PC-9 (cell line): ENCODE measurements at regions not wholly inside any gene's neighbourhood (a gene's known extent, or its start where the extent isn't known, plus 50 kb on each side); places are given as distances from the start of the nearest gene placed in this dataset.

Source experiments
- BruUV-seq: library from RNA; stranded (reverse); fragments of 400-500 nt; replicated peaks from 2 replicates; lab custom pipeline; 2021; lab: Mats Ljungman, UMichigan
- CTCF ChIA-PET: fragments of 300-600 bp; sonication (Branson Sonifier 250); formaldehyde crosslinking; loops from one replicate; lab custom pipeline; 2022; ENCODE audit warnings: antibody characterized with exemption; lab: Charles Lee
- POLR2A ChIA-PET: fragments of 300-600 bp; sonication (Branson Sonifier 250); formaldehyde crosslinking; loops from one replicate; lab custom pipeline; 2022; ENCODE audit warnings: antibody characterized with exemption; ENCODE audit not compliant: unreplicated experiment; lab: Charles Lee
- DNase-seq, 2 experiments: peaks; one replicate each; pipeline versions ENCODE4 v3.0.0 to v3.0.0-alpha.2; 2015 to 2022; ENCODE audit warnings: mixed read lengths in 1 of 2
- H2AFZ ChIP-seq: fragments of 200-600 bp; sonication (generic); 2 replicates; pipeline ENCODE4 v1.8.1; 2017; ENCODE audit warnings: antibody characterized with exemption
- H3F3A ChIP-seq: fragments of 200-600 bp; sonication (generic); 2 replicates; pipeline ENCODE4 v1.8.1; 2017; ENCODE audit warnings: antibody characterized with exemption, mild to moderate bottlenecking, low read depth; ENCODE audit not compliant: insufficient read depth
- H3K27ac ChIP-seq: fragments of 200-600 bp; sonication (generic); 2 replicates; pipeline ENCODE4 v1.6.1; 2016; ENCODE audit warnings: mixed run types
- H3K27me3 ChIP-seq: fragments of 200-600 bp; sonication (generic); 2 replicates; pipeline ENCODE4 v1.6.1; 2016; ENCODE audit warnings: low read depth, mixed run types; ENCODE audit not compliant: insufficient read depth
- H3K36me3 ChIP-seq: fragments of 200-600 bp; sonication (generic); 2 replicates; pipeline ENCODE4 v1.6.1; 2016; ENCODE audit warnings: low read depth, mixed run types
- H3K4me1 ChIP-seq: fragments of 200-600 bp; sonication (generic); replicated peaks from 2 replicates; pipeline ENCODE4 v1.6.1; 2016; ENCODE audit warnings: mixed run types; ENCODE audit not compliant: insufficient read depth
- H3K4me2 ChIP-seq: fragments of 200-600 bp; sonication (generic); 2 replicates; pipeline ENCODE4 v1.6.1; 2017; ENCODE audit warnings: mixed run types
- H3K4me3 ChIP-seq: fragments of 200-600 bp; sonication (generic); 2 replicates; pipeline ENCODE4 v1.6.1; 2016; ENCODE audit warnings: mixed run types
- H3K79me2 ChIP-seq: fragments of 200-600 bp; sonication (generic); 2 replicates; pipeline ENCODE4 v1.6.1; 2017; ENCODE audit warnings: low read depth, mixed run types
- H3K9me2 ChIP-seq: fragments of 200-600 bp; sonication (generic); 2 replicates; pipeline ENCODE4 v1.8.1; 2017; ENCODE audit warnings: mild to moderate bottlenecking; ENCODE audit not compliant: insufficient read depth
- H3K9me3 ChIP-seq: fragments of 200-600 bp; sonication (generic); 2 replicates; pipeline ENCODE4 v1.8.1; 2016; ENCODE audit warnings: low read depth; ENCODE audit not compliant: insufficient read depth
- H4K20me1 ChIP-seq: fragments of 200-600 bp; sonication (generic); 2 replicates; pipeline ENCODE4 v1.8.1; 2017; ENCODE audit not compliant: insufficient read depth
- CTCF ChIP-seq: fragments of 200-600 bp; sonication (generic); conservative IDR thresholded peaks from 2 replicates; pipeline ENCODE4 v1.6.1; 2017; ENCODE audit warnings: mixed run types, antibody characterized with exemption, mild to moderate bottlenecking, moderate library complexity
- EZH2 ChIP-seq: fragments of 200-600 bp; sonication (generic); IDR thresholded peaks from 2 replicates; pipeline ENCODE4 v1.8.0; 2017; ENCODE audit warnings: antibody characterized with exemption, low read depth
- intact Hi-C: fragments of 100-400 bp; cut with micrococcal nuclease; formaldehyde crosslinking; loops from one replicate; pipeline ENCODE4 v1.10.0; 2022; ENCODE audit not compliant: unreplicated experiment

GRCh38 chr5:99033014-99033900 is 104.5 kb upstream of the CHD1 start:
- Histone ChIP-seq H3K9me3 (no peaks in the 10 kb centered on the region), H3K9me2 (no peaks in the 10 kb centered on the region), H3K27me3 (no peaks in the 10 kb centered on the region), H3K4me3 (peak overlapping the region; percentile 47), H3K36me3 (no peaks in the 10 kb centered on the region), H3K4me2 (peak overlapping the region; percentile 73), H3K27ac (no peak overlapping the region), H3K4me1 (peaks cover 40% of the 10 kb centered on the region), H2AFZ (peak overlapping the region; percentile 78), H4K20me1 (no peaks in the 10 kb centered on the region), H3F3A (peaks cover 9% of the 10 kb centered on the region), H3K79me2 (no peaks in the 10 kb centered on the region)
- DNase-seq: no peak
- POLR2A ChIA-PET: interaction anchor here (0.7 kb wide), 1 partner anchor 105 kb away, joined by 6 read pairs; no protein-coding TSS in a partner anchor
- intact Hi-C loops: loop anchor here (2.0 to 10.0 kb wide), 2 partner anchors 104 to 258 kb away; partner anchors contain the start of genes CHD1 and RGMB
- CTCF ChIA-PET: no interaction called here
- no peak for TF ChIP-seq CTCF
- no peak for TF ChIP-seq EZH2
- BruUV-seq: no TSS peak

- no peak overlapping the region for H3K4me3 ChIP-seq
Measured at GRCh38 chr5:99032234-99033013, 103.6 kb upstream of the CHD1 start.

More at GRCh38 chr5:99032234-99033013, 103.6 kb upstream of the CHD1 start:
- H3F3A ChIP-seq: peaks cover 9% of the 10 kb centered on the region
- H3K9me3 ChIP-seq: no peaks in the 10 kb centered on the region
- ChIA-PET POLR2A (no interaction called here), CTCF (interaction anchor here (0.6 kb wide), 1 partner anchor 256 kb away, joined by 3 read pairs; no protein-coding TSS in a partner anchor)
- no peaks in the 10 kb centered on the region for H3K79me2 ChIP-seq
- peak overlapping the region; percentile 73 for H3K4me2 ChIP-seq
- H4K20me1 ChIP-seq: no peaks in the 10 kb centered on the region
- no peaks in the 10 kb centered on the region for H3K27me3 ChIP-seq
- H3K36me3 ChIP-seq: no peaks in the 10 kb centered on the region
- intact Hi-C loops: loop anchor here (1.0 to 10.0 kb wide), 3 partner anchors 104 to 258 kb away; partner anchors contain the start of genes CHD1 and RGMB
- no TSS peak for BruUV-seq
- TF ChIP-seq EZH2 (no peak), CTCF (peak; percentile 77)
- peaks cover 33% of the 10 kb centered on the region for H3K4me1 ChIP-seq
- DNase-seq: peak; percentile 42 to 68
- no peak overlapping the region for H3K27ac ChIP-seq
- H3K9me2 ChIP-seq: no peaks in the 10 kb centered on the region
- H2AFZ ChIP-seq: peak overlapping the region; percentile 78
